Fibroblast of mammary gland (primary cell): ENCODE measurements at regions not wholly inside any gene's neighbourhood (a gene's known extent, or its start where the extent isn't known, plus 50 kb on each side); places are given as distances from the start of the nearest gene placed in this dataset.
A peak's percentile ranks its signal among the peaks of the same experiment; 100 is the strongest.

Experiments
- DNase-seq: peaks from one replicate; pipeline ENCODE4 v3.0.0-alpha.2; 2010; ENCODE audit warnings: low read depth
- H3K4me3 ChIP-seq: 2 replicates; pipeline ENCODE4 v1.5.1; 2011; ENCODE audit warnings: low read depth, mild to moderate bottlenecking, low read length, moderate library complexity; ENCODE audit not compliant: control insufficient read depth
- CTCF ChIP-seq: conservative IDR thresholded peaks from 2 replicates; pipeline ENCODE4 v1.5.1; 2011; ENCODE audit warnings: low read depth, low read length, inconsistent platforms; ENCODE audit not compliant: control insufficient read depth, insufficient read depth

DNA sequence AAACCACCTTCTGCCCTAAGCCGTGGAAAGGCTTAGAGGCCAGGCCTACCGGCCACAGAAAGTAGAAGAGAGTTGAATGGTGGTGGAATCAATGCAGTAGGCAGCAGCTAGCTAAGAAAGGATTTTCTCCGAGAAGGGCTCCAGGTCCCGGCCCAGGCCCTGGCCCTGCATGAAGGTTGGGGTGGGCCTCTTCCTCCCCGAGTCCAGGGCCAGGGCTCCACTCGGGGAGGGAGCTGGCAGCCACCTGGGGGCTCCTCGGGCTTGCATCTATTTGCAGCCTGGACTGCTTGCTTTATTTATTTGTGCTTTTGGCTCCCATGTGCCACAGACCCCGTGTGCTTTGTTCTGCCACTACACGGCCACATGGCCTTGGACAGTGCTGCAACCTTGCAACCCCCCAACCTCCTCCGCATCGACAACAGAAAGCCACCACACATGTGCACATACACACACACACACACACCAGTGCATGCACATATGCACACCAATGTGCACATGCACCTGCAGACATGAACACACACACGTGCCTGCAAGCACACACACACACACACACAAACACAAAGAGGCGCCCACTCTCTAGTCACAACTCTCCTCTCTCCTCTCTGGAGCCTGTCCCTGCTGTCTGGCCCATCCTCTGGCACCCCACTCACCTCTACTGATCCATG lies 96.4 kb upstream of the TNRC6C start:
- TF ChIP-seq CTCF: no peak
- DNase-seq: no peak

GRCh38 chr17:77862890-77863813 lies 95.4 kb upstream of the TNRC6C start:
- DNase-seq: no peak
- no peak for TF ChIP-seq CTCF
- no peak overlapping the region for H3K4me3 ChIP-seq

More for the DNA sequence above, 96.4 kb upstream of the TNRC6C start:
- H3K4me3 ChIP-seq: no peak overlapping the region

GRCh38 chr17:77863814-77864161 lies 94.7 kb upstream of the TNRC6C start:
- H3K4me3 ChIP-seq: no peak overlapping the region
- TF ChIP-seq CTCF: no peak
- no peak for DNase-seq

DNA sequence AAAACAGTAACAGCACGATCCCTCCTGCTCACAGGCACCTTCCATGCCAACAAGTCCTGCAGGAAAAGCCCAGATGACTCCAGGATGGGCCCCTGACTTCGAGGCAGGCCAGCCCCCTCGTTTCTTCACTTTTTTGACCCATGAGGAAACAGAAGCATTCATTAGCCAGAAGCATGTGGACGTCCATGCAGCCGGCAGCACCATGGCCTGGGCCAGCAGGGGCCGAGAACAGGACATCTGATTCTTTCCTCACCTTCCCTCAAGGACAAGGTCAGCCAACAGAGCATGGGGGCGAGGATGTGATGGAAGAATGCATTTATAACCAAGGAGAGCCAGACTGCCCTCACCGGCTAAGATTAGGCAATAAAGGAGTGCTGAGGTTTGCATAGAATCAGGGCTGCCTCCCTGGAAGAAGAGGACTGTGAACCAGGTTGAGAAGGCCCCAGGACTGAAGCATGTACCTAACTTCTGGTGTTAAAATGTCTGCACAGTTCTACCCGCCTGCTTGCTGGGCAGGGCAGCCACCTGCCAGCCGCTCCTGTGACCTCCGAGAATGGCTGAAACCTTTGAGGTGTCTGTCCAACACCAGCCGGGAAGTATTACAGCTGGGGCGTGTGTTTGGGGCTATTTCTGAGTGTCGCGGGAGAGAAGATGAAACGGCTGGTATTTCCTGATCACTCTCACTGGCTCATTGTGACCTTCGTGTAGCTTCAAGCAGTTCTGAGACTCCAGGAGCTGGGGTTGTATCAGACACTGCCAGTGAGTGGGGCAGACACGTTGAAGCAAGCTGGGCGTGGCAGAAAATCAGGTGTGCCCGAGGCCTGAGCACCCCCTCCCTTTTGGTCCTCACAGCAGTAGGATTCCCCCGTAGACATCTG lies 94.0 kb upstream of the TNRC6C start:
- no peak for DNase-seq

GRCh38 chr17:77865112-77865611 lies 93.3 kb upstream of the TNRC6C start:
- peak; percentile 8 for DNase-seq
- TF ChIP-seq CTCF: no peak
- no peak overlapping the region for H3K4me3 ChIP-seq

More for the DNA sequence above, 94.0 kb upstream of the TNRC6C start:
- no peak for TF ChIP-seq CTCF
- no peak overlapping the region for H3K4me3 ChIP-seq

GRCh38 chr17:77865716-77866115 lies 92.8 kb upstream of the TNRC6C start:
- DNase-seq: no peak
- no peak overlapping the region for H3K4me3 ChIP-seq
- no peak for TF ChIP-seq CTCF
